ENCODE measurements at regions not wholly inside any gene's neighbourhood (a gene's known extent, or its start where the extent isn't known, plus 50 kb on each side); places are given as distances from the start of the nearest gene placed in this dataset.

DNA sequence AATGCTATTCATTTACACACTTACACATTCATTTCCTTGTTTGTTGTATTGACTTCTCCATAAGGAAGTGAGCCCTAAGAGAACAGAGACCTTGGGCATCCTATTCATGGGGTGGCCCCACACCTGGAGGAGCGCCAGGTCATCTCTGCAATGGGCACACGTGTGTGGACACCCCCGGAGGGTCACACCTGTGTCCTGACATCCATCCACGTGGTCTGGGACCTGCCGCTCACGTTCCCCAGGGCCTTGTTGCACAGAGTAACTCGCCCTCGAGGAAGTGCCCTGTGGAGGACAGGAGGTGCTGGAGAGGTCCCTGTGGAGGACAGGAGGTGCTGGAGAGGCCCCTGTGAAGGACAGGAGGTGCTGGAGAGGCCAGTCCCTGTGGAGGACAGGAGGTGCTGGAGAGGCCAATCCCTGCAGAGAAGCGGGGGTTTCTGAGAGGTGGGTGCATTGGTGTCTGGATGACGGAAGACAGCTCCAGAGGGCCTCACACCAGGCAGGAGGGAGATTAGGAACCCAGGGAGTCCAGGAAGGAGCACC is 73.2 kb upstream of the GPC1 start:
- TF ChIP-seq, protein P1, sequence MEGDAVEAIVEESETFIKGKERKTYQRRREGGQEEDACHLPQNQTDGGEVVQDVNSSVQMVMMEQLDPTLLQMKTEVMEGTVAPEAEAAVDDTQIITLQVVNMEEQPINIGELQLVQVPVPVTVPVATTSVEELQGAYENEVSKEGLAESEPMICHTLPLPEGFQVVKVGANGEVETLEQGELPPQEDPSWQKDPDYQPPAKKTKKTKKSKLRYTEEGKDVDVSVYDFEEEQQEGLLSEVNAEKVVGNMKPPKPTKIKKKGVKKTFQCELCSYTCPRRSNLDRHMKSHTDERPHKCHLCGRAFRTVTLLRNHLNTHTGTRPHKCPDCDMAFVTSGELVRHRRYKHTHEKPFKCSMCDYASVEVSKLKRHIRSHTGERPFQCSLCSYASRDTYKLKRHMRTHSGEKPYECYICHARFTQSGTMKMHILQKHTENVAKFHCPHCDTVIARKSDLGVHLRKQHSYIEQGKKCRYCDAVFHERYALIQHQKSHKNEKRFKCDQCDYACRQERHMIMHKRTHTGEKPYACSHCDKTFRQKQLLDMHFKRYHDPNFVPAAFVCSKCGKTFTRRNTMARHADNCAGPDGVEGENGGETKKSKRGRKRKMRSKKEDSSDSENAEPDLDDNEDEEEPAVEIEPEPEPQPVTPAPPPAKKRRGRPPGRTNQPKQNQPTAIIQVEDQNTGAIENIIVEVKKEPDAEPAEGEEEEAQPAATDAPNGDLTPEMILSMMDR (IDR thresholded peaks at IDR 0.05; ENCODE audit: insufficient read depth, low read depth, low read length): no peak
- TF ChIP-seq EZH2 (IDR thresholded peaks at IDR 0.05; ENCODE audit: insufficient read depth, low read length): no peak

Data from astrocyte (in vitro differentiated cells and primary cell).